T-helper 9 cell (primary cell): ENCODE measurements at regions not wholly inside any gene's neighbourhood (a gene's known extent, or its start where the extent isn't known, plus 50 kb on each side); places are given as distances from the start of the nearest gene placed in this dataset.

ENCODE experiments used
- DNase-seq: peaks from one replicate; pipeline ENCODE4 v3.0.0-alpha.2; 2020

GRCh38 chr16:73878611-73879010, 418.0 kb upstream of the PSMD7 start:
- no peak for DNase-seq

- no peak for DNase-seq
Observed at GRCh38 chr16:73877150-73877549, 419.5 kb upstream of the PSMD7 start.

GRCh38 chr16:73875996-73876690, 420.5 kb upstream of the PSMD7 start:
- DNase-seq: no peak

- DNase-seq: no peak
Observed at GRCh38 chr16:73874324-73874723, 422.3 kb upstream of the PSMD7 start.

GRCh38 chr16:73873643-73874042, 423.0 kb upstream of the PSMD7 start:
- no peak for DNase-seq

GRCh38 chr16:73872856-73873255, 423.8 kb upstream of the PSMD7 start:
- no peak for DNase-seq

GRCh38 chr16:73871088-73871733, 425.4 kb upstream of the PSMD7 start:
- DNase-seq: no peak

- no peak for DNase-seq
Observed at GRCh38 chr16:73869126-73869525, 427.5 kb upstream of the PSMD7 start.

- no peak for DNase-seq
Observed at GRCh38 chr16:73864868-73865267, 431.7 kb upstream of the PSMD7 start.

GRCh38 chr16:73858326-73858725, 438.3 kb upstream of the PSMD7 start:
- no peak for DNase-seq

GRCh38 chr16:73853968-73854367, 442.6 kb upstream of the PSMD7 start:
- no peak for DNase-seq

GRCh38 chr16:73852561-73852960, 444.1 kb upstream of the PSMD7 start:
- no peak for DNase-seq

- DNase-seq: no peak
Observed at GRCh38 chr16:73848993-73849392, 447.6 kb upstream of the PSMD7 start.

- no peak for DNase-seq
Observed at GRCh38 chr16:73847090-73847489, 449.5 kb upstream of the PSMD7 start.

- no peak for DNase-seq
Observed at GRCh38 chr16:73846356-73846755, 450.3 kb upstream of the PSMD7 start.

GRCh38 chr16:73846007-73846330, 450.6 kb upstream of the PSMD7 start:
- DNase-seq: no peak

- no peak for DNase-seq
Observed at GRCh38 chr16:73845238-73846006, 451.2 kb upstream of the PSMD7 start.

- DNase-seq: no peak
Observed at GRCh38 chr16:73840728-73841127, 455.9 kb upstream of the PSMD7 start.

- DNase-seq: no peak
Observed at GRCh38 chr16:73831220-73831619, 465.4 kb upstream of the PSMD7 start.

GRCh38 chr16:73823205-73823849, 473.3 kb upstream of the PSMD7 start:
- DNase-seq: no peak

- DNase-seq: no peak
Observed at GRCh38 chr16:73817526-73818324, 478.9 kb upstream of the PSMD7 start.

GRCh38 chr16:73813527-73813926, 483.1 kb upstream of the PSMD7 start:
- DNase-seq: no peak

GRCh38 chr16:73804456-73804855, 492.2 kb upstream of the PSMD7 start:
- no peak for DNase-seq
